GM18498 (cell line): ENCODE measurements at regions not wholly inside any gene's neighbourhood (a gene's known extent, or its start where the extent isn't known, plus 50 kb on each side); places are given as distances from the start of the nearest gene placed in this dataset.

Source experiments
- ATAC-seq: cut with Tn5 transposase; IDR thresholded peaks from one replicate; pipeline ENCODE4 v1.9.1; 2021; ENCODE audit warnings: mild to moderate bottlenecking, moderate library complexity; ENCODE audit not compliant: unreplicated experiment

GRCh38 chr14:98947911-98948595, 323.9 kb downstream of the BCL11B start:
- no peak for ATAC-seq

GRCh38 chr14:98949051-98949450, 322.9 kb downstream of the BCL11B start:
- ATAC-seq, result no peak

- no peak for ATAC-seq
Observed at GRCh38 chr14:98949481-98950135, 322.4 kb downstream of the BCL11B start.

- no peak for ATAC-seq
Observed at GRCh38 chr14:98950353-98950895, 321.6 kb downstream of the BCL11B start.

- no peak for ATAC-seq
Observed at GRCh38 chr14:98951031-98951430, 321.0 kb downstream of the BCL11B start.

- ATAC-seq, result no peak
Observed at GRCh38 chr14:98951521-98952152, 320.4 kb downstream of the BCL11B start.

- no peak for ATAC-seq
Observed at GRCh38 chr14:98952593-98953350, 319.2 kb downstream of the BCL11B start.

- no peak for ATAC-seq
Observed at GRCh38 chr14:98953551-98954348, 318.2 kb downstream of the BCL11B start.

- ATAC-seq, result no peak
Observed at GRCh38 chr14:98954349-98955000, 317.5 kb downstream of the BCL11B start.

GRCh38 chr14:98955036-98955740, 316.8 kb downstream of the BCL11B start:
- ATAC-seq, result no peak

- no peak for ATAC-seq
Observed at GRCh38 chr14:98955741-98956070, 316.3 kb downstream of the BCL11B start.

- no peak for ATAC-seq
Observed at GRCh38 chr14:98956181-98956580, 315.8 kb downstream of the BCL11B start.

- no peak for ATAC-seq
Observed at GRCh38 chr14:98956661-98957060, 315.3 kb downstream of the BCL11B start.

- no peak for ATAC-seq
Observed at GRCh38 chr14:98957211-98958047, 314.6 kb downstream of the BCL11B start.

GRCh38 chr14:98958048-98958631, 313.9 kb downstream of the BCL11B start:
- no peak for ATAC-seq

- ATAC-seq, result no peak
Observed at GRCh38 chr14:98958632-98959031, 313.4 kb downstream of the BCL11B start.

- ATAC-seq, result no peak
Observed at GRCh38 chr14:98959410-98959809, 312.6 kb downstream of the BCL11B start.

- no peak for ATAC-seq
Observed at GRCh38 chr14:98959958-98960616, 311.9 kb downstream of the BCL11B start.
